Mesothelial cell of epicardium (in vitro differentiated cells): ENCODE measurements at regions not wholly inside any gene's neighbourhood (a gene's known extent, or its start where the extent isn't known, plus 50 kb on each side); places are given as distances from the start of the nearest gene placed in this dataset.
"Not testable (repeated sequence)": the region's sequence is repeated elsewhere in the genome, so short reads cannot be mapped to it uniquely, and the experiment has no call there.

Experiments used
- DNase-seq, 2 experiments: peaks; one replicate each; pipeline ENCODE4 v3.0.0; 2021; ENCODE audit warnings: low spot score in 2 of 2; ENCODE audit not compliant: unreplicated experiment in 2 of 2
- H3K27ac Mint-ChIP-seq: 2 replicates; pipeline ENCODE4 v1.8.0; 2021; ENCODE audit warnings: mixed read lengths
- H3K27me3 Mint-ChIP-seq: 2 replicates; pipeline ENCODE4 v1.8.0; 2021; ENCODE audit warnings: low read depth, mixed read lengths
- H3K36me3 Mint-ChIP-seq: 2 replicates; pipeline ENCODE4 v1.8.0; 2021; ENCODE audit warnings: mixed read lengths
- H3K4me1 Mint-ChIP-seq: 2 replicates; pipeline ENCODE4 v1.8.0; 2021; ENCODE audit warnings: mixed read lengths
- H3K4me3 Mint-ChIP-seq: 2 replicates; pipeline ENCODE4 v1.8.0; 2021; ENCODE audit warnings: mild to moderate bottlenecking, moderate library complexity, mixed read lengths
- H3K9me3 Mint-ChIP-seq: 2 replicates; pipeline ENCODE4 v1.8.0; 2021; ENCODE audit warnings: mixed read lengths
- CTCF ChIP-seq: fragments of 200-600 bp; sonication (generic); IDR thresholded peaks from one replicate; pipeline ENCODE4 v1.5.0; 2021; ENCODE audit warnings: antibody characterized with exemption; ENCODE audit not compliant: unreplicated experiment

GRCh38 chr20:11992426-11992825 is 74.7 kb downstream of the BTBD3 start:
- H3K9me3 Mint-ChIP-seq: peaks cover 6% of the 10 kb centered on the region
- no peak for TF ChIP-seq CTCF

GRCh38 chr20:11993886-11994461 is 76.3 kb downstream of the BTBD3 start:
- H3K4me3 Mint-ChIP-seq: no peak overlapping the region

More at GRCh38 chr20:11992426-11992825, 74.7 kb downstream of the BTBD3 start:
- H3K27me3 Mint-ChIP-seq: no peaks in the 10 kb centered on the region
- no peak overlapping the region for H3K4me3 Mint-ChIP-seq
- no peaks in the 10 kb centered on the region for H3K36me3 Mint-ChIP-seq
- H3K4me1 Mint-ChIP-seq: peaks cover 3% of the 10 kb centered on the region
- no peak overlapping the region for H3K27ac Mint-ChIP-seq
- DNase-seq: no peak

GRCh38 chr20:11995805-11996567 is 78.3 kb downstream of the BTBD3 start:
- DNase-seq: no peak
- peaks cover 3% of the 10 kb centered on the region for H3K4me1 Mint-ChIP-seq
- peaks cover 6% of the 10 kb centered on the region for H3K9me3 Mint-ChIP-seq
- no peak for TF ChIP-seq CTCF
- H3K4me3 Mint-ChIP-seq: no peak overlapping the region
- H3K27me3 Mint-ChIP-seq: no peaks in the 10 kb centered on the region
- no peak overlapping the region for H3K27ac Mint-ChIP-seq
- no peaks in the 10 kb centered on the region for H3K36me3 Mint-ChIP-seq

More at GRCh38 chr20:11993886-11994461, 76.3 kb downstream of the BTBD3 start:
- no peak overlapping the region for H3K27ac Mint-ChIP-seq
- peak in 1 of 2 experiments; percentile 40 for DNase-seq
- no peak for TF ChIP-seq CTCF
- H3K36me3 Mint-ChIP-seq: no peaks in the 10 kb centered on the region
- peaks cover 3% of the 10 kb centered on the region for H3K4me1 Mint-ChIP-seq
- peaks cover 6% of the 10 kb centered on the region for H3K9me3 Mint-ChIP-seq
- H3K27me3 Mint-ChIP-seq: no peaks in the 10 kb centered on the region

- not testable (repeated sequence) for DNase-seq, H3K27ac Mint-ChIP-seq, H3K4me1 Mint-ChIP-seq, H3K27me3 Mint-ChIP-seq, H3K36me3 Mint-ChIP-seq, H3K9me3 Mint-ChIP-seq, H3K4me3 Mint-ChIP-seq
Observed at GRCh38 chr20:12004776-12005175, 87.1 kb downstream of the BTBD3 start.

- peak; percentile 55 for TF ChIP-seq CTCF
- H3K36me3 Mint-ChIP-seq: no peaks in the 10 kb centered on the region
- no peaks in the 10 kb centered on the region for H3K27me3 Mint-ChIP-seq
- no peak for DNase-seq
- no peaks in the 10 kb centered on the region for H3K9me3 Mint-ChIP-seq
- H3K27ac Mint-ChIP-seq: no peak overlapping the region
- H3K4me3 Mint-ChIP-seq: no peak overlapping the region
- H3K4me1 Mint-ChIP-seq: peaks cover 7% of the 10 kb centered on the region
Observed at GRCh38 chr20:12012241-12013222, 94.8 kb downstream of the BTBD3 start.
